Activated CD8-positive, alpha-beta memory T cell treated with anti-CD3 and anti-CD28 coated beads, Interleukin-2, amount 10 ng/mL, durations not matched to agents 7 days and 5 days (primary cell): ENCODE measurements at regions not wholly inside any gene's neighbourhood (a gene's known extent, or its start where the extent isn't known, plus 50 kb on each side); places are given as distances from the start of the nearest gene placed in this dataset.
"Not testable (repeated sequence)": the region's sequence is repeated elsewhere in the genome, so short reads cannot be mapped to it uniquely, and the experiment has no call there.

Source experiments
- ATAC-seq: fragments of 150-1000 bp; cut with Tn5 transposase; one replicate; pipeline ENCODE4 v1.10.0; 2021; ENCODE audit warnings: moderate library complexity
- CTCF ChIA-PET: fragments of 350-600 bp; sonication (Branson Sonifier 250); formaldehyde crosslinking; loops from one replicate; lab custom pipeline; 2021; ENCODE audit warnings: antibody characterized with exemption; lab: Charles Lee
- DNase-seq: peaks from one replicate; pipeline ENCODE4 v3.0.0-alpha.2; 2020
- H3K27ac Mint-ChIP-seq: one replicate; pipeline ENCODE4 v1.8.0; 2021; ENCODE audit warnings: mild to moderate bottlenecking, mixed read lengths
- H3K27me3 Mint-ChIP-seq: one replicate; pipeline ENCODE4 v1.8.0; 2021; ENCODE audit warnings: mixed read lengths
- H3K36me3 Mint-ChIP-seq: one replicate; pipeline ENCODE4 v1.8.0; 2021; ENCODE audit warnings: mild to moderate bottlenecking, mixed read lengths
- H3K4me1 Mint-ChIP-seq: one replicate; pipeline ENCODE4 v1.8.0; 2021; ENCODE audit warnings: mixed read lengths
- H3K4me3 Mint-ChIP-seq: one replicate; pipeline ENCODE4 v1.8.0; 2021; ENCODE audit warnings: mild to moderate bottlenecking, moderate library complexity, mixed read lengths
- H3K9me3 Mint-ChIP-seq: one replicate; pipeline ENCODE4 v1.8.0; 2022; ENCODE audit warnings: low read depth, mixed read lengths

DNA sequence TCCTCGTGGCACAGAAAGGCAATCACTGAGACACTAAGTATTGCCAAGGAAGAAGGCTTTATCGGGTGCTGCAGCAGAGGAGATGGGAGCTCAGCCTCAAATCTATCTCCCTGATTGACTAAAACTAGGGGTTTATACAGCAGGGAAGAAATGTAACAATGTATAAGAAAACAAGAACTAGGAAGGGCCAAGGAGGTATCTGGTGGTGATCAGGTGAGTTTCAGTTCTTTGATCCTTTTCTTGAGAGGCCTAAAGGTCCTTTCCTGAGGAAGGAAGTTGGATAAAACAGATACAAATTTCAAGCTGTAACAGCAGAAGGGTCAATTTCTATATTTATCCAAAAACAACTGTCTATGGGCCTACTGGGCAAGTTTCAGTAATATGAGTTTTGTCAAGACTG is 212.4 kb downstream of the COPRS start:
- CTCF ChIA-PET = no interaction called here
- Mint-ChIP-seq H3K27ac (no peak overlapping the region), H3K4me1 (no peaks in the 10 kb centered on the region), H3K36me3 (no peaks in the 10 kb centered on the region), H3K27me3 (peaks cover 18% of the 10 kb centered on the region), H3K9me3 (peaks cover 3% of the 10 kb centered on the region), H3K4me3 (no peak overlapping the region)
- ATAC-seq (no peak), DNase-seq (no peak)

DNA sequence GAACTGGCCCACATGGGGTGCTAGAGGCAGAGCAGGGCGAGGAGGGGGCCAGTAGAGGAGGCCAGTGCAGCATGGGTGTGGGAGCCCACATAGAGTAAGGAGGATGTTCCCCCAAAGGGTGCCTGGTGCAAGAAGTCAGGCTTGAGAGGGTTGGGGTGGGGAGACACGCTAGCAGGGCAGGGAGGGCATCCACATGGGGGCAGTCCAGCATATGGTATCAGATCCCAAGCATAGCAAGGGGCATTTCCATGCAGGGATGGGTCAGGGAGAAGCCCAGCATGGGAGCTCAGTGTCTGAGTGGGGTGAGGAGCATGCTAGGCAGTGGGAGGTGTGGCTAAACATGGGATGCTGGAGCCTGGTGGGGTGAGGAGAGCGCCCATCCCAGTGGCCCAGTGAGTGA is 213.7 kb downstream of the COPRS start:
- no peak overlapping the region for H3K27ac Mint-ChIP-seq
- ATAC-seq (no peak), DNase-seq (no peak)
- H3K4me3 Mint-ChIP-seq = no peak overlapping the region
- no peaks in the 10 kb centered on the region for H3K36me3 Mint-ChIP-seq
- H3K4me1 Mint-ChIP-seq = no peaks in the 10 kb centered on the region
- peaks cover 3% of the 10 kb centered on the region for H3K9me3 Mint-ChIP-seq
- CTCF ChIA-PET = no interaction called here
- H3K27me3 Mint-ChIP-seq = peaks cover 8% of the 10 kb centered on the region

DNA sequence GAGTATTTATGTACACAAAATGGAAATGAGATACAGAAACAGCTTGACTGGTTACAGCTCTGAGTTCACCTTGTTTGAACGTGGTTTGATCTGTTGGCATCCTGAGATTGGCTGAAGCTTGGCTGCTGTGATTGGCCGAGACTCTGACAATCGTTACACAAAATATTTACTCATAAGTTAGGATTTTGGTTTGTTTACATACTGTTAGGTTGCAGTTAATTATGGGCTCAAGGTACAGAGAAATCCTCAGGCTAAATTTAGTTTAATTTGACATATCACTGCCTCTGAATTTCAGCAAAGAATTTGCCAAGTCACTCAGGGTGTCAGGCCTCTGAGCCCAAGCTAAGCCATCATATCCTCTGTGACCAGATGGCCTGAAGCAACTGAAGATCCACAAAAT is 227.3 kb downstream of the COPRS start:
- no peaks in the 10 kb centered on the region for H3K9me3 Mint-ChIP-seq
- H3K27ac Mint-ChIP-seq = no peak overlapping the region
- H3K36me3 Mint-ChIP-seq = no peaks in the 10 kb centered on the region
- CTCF ChIA-PET = no interaction called here
- no peak overlapping the region for H3K4me3 Mint-ChIP-seq
- DNase-seq (no peak), ATAC-seq (no peak)
- no peaks in the 10 kb centered on the region for H3K4me1 Mint-ChIP-seq
- peaks cover 39% of the 10 kb centered on the region for H3K27me3 Mint-ChIP-seq

DNA sequence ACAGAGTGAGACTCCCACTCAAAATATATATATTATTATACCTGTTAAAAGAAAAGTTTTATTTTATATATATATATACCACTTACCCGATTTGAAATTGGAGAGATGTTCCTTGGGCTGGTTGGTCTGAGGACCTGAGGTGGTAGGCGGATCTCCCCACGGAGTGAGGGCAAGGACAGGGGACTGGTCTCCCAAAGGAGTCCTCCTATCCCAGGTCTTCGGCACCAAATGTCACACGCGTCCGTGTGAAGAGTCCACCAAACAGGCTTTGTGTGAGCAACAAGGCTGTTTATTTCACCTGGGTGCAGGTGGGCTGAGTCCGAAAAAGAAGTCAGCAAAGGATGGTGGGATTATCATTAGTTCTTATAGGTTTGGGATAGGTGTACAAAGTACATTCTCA is 228.2 kb downstream of the COPRS start:
- H3K4me3 Mint-ChIP-seq, DNase-seq, H3K9me3 Mint-ChIP-seq, CTCF ChIA-PET, ATAC-seq, H3K4me1 Mint-ChIP-seq, H3K36me3 Mint-ChIP-seq, H3K27ac Mint-ChIP-seq: not testable (repeated sequence)
- H3K27me3 Mint-ChIP-seq = peaks cover 37% of the 10 kb centered on the region

DNA sequence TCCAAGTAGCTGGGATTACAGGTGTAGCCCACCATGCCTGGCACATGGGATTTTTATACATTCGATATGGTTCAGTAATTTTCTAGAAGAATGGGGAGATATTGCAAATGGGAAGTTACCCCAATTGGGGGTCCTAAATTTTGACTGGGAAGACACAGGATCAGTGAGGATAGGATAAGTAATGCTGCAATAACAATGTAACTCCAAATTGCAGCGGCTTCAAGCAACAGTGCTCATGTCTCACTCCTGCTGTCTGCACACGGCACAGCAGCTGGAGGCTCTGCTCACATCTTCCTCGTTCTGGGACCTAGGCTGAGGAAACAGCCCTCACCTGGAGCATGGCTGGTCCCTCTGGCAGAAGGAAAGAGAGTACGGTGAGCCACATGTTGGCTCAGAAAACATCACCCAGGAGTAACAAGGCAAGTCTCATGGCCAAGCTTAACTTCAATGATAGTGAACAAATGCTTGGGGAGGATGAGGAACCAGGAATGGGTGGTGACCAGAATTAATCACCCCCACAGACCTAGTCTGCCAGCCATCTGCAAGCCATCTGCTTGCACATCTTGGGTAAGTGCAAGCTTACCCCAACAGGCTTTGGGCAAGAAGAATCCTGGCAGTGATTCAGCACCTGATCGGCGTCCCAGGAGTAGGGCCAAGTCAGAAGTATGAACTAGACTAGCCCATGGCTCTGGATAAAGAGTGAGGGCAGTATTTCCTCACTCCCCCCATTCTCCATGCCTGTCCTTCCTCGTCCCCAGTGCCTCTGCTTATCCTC is 229.2 kb downstream of the COPRS start:
- H3K4me3 Mint-ChIP-seq = no peak overlapping the region
- no peaks in the 10 kb centered on the region for H3K4me1 Mint-ChIP-seq
- H3K9me3 Mint-ChIP-seq = no peaks in the 10 kb centered on the region
- H3K36me3 Mint-ChIP-seq = no peaks in the 10 kb centered on the region
- H3K27ac Mint-ChIP-seq = no peak overlapping the region
- CTCF ChIA-PET = no interaction called here
- DNase-seq (no peak), ATAC-seq (no peak)
- H3K27me3 Mint-ChIP-seq = peaks cover 34% of the 10 kb centered on the region

DNA sequence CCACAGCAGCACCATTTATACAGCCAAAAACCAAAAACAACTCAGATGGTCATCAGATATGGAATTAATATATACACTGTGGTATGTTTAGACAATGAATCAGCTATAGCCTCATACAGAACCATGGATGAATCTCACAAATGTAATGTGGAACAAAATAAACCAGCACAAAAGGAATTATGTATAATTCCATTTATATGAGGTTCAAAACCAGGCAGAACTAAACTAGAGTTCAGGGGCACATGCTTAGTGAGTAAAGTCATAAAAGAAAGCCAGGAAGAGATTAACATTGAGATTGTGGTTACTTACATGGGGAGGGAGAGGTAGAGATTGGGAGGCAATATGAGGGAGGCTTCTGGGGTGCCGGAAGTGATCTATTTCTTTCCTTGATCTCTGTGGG is 231.1 kb downstream of the COPRS start:
- peaks cover 3% of the 10 kb centered on the region for H3K36me3 Mint-ChIP-seq
- DNase-seq = no peak
- no peak for ATAC-seq
- peaks cover 2% of the 10 kb centered on the region for H3K4me1 Mint-ChIP-seq
- CTCF ChIA-PET = no interaction called here
- peaks cover 31% of the 10 kb centered on the region for H3K27me3 Mint-ChIP-seq
- H3K4me3 Mint-ChIP-seq = no peak overlapping the region
- H3K9me3 Mint-ChIP-seq = peaks cover 6% of the 10 kb centered on the region
- no peak overlapping the region for H3K27ac Mint-ChIP-seq

DNA sequence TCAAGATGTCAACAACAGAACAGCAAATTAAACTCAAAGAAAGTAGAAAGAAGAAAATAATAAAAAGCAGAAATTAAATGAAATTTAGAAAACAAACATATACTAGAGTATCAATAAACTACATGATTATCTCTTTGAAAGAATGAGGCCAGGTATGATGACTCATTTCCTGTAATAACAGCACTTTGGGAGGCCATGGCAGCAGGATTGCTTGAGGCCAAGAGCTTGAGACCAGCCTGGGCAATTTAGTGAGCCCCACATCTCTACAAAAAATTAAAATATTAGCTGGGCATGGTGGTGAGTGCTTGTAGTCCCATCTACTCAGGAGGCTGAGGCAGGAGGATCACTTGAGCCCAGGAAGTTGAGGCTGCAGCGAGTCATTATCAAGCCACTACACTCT is 232.5 kb downstream of the RAB11FIP4 start:
- Mint-ChIP-seq H3K27ac (no peak overlapping the region), H3K4me3 (no peak overlapping the region), H3K36me3 (peaks cover 3% of the 10 kb centered on the region), H3K9me3 (peaks cover 6% of the 10 kb centered on the region), H3K4me1 (peaks cover 2% of the 10 kb centered on the region), H3K27me3 (peaks cover 30% of the 10 kb centered on the region)
- ATAC-seq (no peak), DNase-seq (no peak)
- CTCF ChIA-PET = no interaction called here

DNA sequence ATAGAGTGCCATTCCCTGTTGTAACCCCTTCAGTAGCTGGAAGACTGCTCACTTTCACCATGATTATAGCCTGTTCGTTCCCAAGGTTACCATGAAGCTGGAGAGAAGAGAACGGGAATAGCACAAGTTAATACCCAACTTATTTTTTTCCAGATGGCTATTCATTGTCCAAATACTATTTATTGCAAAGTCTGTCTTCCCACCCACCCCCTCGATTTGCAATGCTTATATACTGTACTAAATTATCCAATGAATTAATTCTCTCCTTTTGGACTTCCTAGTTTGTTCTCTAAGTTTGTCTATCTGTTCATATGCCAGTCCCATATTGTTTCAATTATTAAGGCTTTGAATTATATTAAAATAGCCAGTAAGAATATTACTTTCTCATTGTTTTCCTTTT is 231.0 kb downstream of the RAB11FIP4 start:
- CTCF ChIA-PET = interaction anchor here (1.4 kb wide), 1 partner anchor 20 kb away, joined by 3 read pairs; no protein-coding TSS in a partner anchor
- ATAC-seq (no peak), DNase-seq (no peak)
- H3K4me3 Mint-ChIP-seq = no peak overlapping the region
- peaks cover 6% of the 10 kb centered on the region for H3K9me3 Mint-ChIP-seq
- no peak overlapping the region for H3K27ac Mint-ChIP-seq
- H3K36me3 Mint-ChIP-seq = peaks cover 3% of the 10 kb centered on the region
- H3K27me3 Mint-ChIP-seq = peaks cover 24% of the 10 kb centered on the region
- peaks cover 2% of the 10 kb centered on the region for H3K4me1 Mint-ChIP-seq

DNA sequence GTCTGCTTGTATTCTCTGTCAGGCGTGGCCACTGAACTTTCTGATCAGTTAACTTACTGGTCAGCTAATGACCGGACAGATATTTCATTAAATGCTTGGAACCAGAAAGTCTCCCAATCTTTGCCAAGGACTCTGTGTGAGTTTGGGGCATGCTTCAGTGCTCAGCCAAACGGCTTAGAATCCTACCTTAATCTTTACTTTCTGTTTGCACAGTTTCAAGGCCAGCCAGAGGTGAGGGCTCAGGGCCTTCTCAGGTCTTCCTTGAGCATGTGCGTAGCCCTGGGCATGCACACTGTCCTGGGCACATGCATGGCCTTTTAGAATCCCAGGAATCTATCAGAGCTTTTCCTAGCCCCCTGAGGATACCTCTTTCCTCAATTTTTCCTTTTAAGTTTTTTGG is 230.1 kb downstream of the RAB11FIP4 start:
- Mint-ChIP-seq H3K9me3 (peaks cover 6% of the 10 kb centered on the region), H3K36me3 (peaks cover 3% of the 10 kb centered on the region), H3K27me3 (peaks cover 19% of the 10 kb centered on the region), H3K4me1 (peaks cover 2% of the 10 kb centered on the region), H3K27ac (no peak overlapping the region), H3K4me3 (no peak overlapping the region)
- CTCF ChIA-PET = interaction anchor here (1.4 kb wide), 1 partner anchor 19 kb away, joined by 3 read pairs; no protein-coding TSS in a partner anchor
- no peak for DNase-seq
- ATAC-seq = no peak

DNA sequence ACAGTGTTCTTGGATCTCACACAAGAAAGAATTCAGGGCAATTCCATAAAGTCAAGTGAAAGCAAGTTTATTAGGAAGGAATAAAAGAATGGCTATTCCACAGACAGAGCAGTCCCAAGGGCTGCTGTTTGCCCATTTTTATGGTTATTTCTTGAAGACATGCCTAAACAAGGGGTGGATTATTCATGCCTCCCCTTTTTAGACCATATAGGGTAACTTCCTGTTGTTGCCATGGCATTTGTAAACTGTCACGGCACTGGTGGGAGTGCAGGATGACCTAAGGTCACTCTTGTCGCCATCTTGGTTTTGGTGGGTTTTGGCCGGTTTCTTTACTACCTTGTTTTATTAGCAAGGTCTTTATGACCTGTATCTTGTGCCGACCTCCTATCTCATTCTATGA is 219.6 kb downstream of the RAB11FIP4 start:
- ATAC-seq, H3K36me3 Mint-ChIP-seq, H3K27ac Mint-ChIP-seq, CTCF ChIA-PET, H3K9me3 Mint-ChIP-seq, H3K4me3 Mint-ChIP-seq, H3K4me1 Mint-ChIP-seq, DNase-seq: not testable (repeated sequence)
- peaks cover 10% of the 10 kb centered on the region for H3K27me3 Mint-ChIP-seq

DNA sequence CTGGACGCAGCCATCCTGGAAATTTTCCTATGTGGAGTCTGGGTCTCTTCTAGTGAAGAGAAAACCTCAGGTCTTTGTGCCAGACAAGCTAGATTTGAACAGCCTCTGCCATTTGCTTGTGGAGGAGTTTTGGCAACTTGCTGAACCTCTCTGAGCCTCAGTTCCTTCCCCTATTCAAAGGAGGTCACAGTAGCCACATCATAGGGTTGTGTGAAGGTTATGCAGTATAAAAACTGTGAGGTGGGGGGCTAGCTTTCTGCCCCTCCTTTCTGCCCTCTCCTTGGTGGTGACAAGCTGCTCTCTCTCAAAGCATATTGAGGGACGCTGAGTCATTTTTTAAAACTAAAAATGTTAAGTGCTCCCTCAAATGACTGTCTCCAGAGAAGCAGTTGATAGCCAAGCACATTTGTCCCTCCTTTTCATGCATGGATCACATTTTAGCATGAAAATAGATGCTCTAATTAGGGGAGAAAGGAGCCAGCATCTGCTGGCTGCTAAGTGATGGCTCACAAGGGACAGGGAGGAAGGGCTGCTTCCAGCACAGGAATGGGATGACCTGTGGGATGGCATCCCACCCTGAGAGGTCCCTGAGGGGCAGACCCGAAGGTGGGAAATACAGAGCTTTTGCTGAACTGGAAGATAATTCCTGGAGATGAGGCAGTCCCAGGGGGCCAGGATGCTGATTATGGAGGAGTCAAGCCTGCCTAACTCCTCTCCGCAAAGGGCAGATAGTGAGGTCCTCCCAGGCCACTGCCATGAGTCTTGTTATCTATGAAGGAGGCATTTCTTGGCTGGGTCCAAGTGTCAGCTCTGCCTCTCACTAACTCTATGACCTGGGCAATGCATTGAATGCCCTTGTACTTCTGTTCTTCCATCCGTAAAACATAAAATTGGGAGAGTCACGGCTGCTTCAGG is 218.8 kb downstream of the RAB11FIP4 start:
- H3K4me3 Mint-ChIP-seq = no peak overlapping the region
- no peak for ATAC-seq
- no peaks in the 10 kb centered on the region for H3K36me3 Mint-ChIP-seq
- H3K27me3 Mint-ChIP-seq = peaks cover 13% of the 10 kb centered on the region
- DNase-seq = no peak
- no peak overlapping the region for H3K27ac Mint-ChIP-seq
- H3K4me1 Mint-ChIP-seq = peaks cover 4% of the 10 kb centered on the region
- H3K9me3 Mint-ChIP-seq = no peaks in the 10 kb centered on the region
- CTCF ChIA-PET = no interaction called here

DNA sequence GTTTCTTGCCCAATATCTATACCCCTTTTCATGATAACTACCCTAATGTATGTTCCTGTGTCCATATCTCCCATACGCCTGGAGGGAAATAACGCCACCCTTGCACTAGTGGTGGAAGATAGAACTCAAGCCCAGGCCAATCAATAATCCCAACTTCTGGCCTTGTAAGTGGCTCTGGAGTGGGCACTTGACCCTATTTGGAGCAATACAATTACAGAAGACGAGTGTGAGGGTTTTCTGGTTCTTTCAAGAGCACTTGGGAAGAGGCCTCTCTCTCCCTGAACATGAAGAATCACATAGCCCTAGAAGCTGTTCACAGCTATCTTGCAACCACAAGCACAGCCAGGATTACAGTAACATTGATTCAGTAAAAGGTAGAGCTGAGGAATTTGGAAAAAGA is 217.9 kb downstream of the RAB11FIP4 start:
- CTCF ChIA-PET = no interaction called here
- H3K27me3 Mint-ChIP-seq = peaks cover 10% of the 10 kb centered on the region
- ATAC-seq = no peak

DNA sequence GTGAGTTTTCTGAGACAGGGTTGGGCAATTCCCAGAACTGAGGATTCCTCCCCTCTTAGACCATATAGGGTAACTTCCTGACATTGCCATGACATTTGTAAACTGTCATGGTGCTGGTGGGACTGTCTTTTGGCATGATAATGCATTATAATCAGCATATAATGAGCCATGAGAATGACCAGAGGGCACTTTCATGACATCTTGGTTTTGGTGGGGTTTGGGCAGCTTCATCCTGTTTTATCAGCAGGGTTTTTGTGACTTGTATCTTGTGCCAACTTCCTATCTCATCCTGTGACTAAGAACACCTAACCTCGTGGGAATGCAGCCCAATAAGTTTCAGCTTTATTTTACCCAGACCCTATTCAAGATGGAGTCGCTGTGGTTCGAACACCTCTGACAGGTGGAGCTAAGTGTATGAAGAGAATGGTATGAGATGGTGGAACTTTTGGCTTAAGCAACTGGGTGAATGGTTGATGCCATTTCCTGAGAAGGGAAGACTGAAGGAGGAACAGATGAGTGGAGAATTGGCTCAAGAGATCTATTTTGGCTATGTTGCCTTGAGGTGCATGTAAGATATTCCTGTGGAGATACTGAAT is 217.3 kb downstream of the RAB11FIP4 start:
- H3K9me3 Mint-ChIP-seq = no peaks in the 10 kb centered on the region
- H3K27me3 Mint-ChIP-seq = peaks cover 13% of the 10 kb centered on the region
- CTCF ChIA-PET = no interaction called here
- H3K4me1 Mint-ChIP-seq = peaks cover 4% of the 10 kb centered on the region
- no peaks in the 10 kb centered on the region for H3K36me3 Mint-ChIP-seq
- peak; percentile 2 for DNase-seq
- H3K27ac Mint-ChIP-seq = no peak overlapping the region
- no peak for ATAC-seq
- H3K4me3 Mint-ChIP-seq = no peak overlapping the region

More for the DNA sequence above, 217.9 kb downstream of the RAB11FIP4 start:
- Mint-ChIP-seq H3K9me3 (no peaks in the 10 kb centered on the region), H3K4me1 (peaks cover 4% of the 10 kb centered on the region), H3K27ac (no peak overlapping the region), H3K36me3 (no peaks in the 10 kb centered on the region), H3K4me3 (no peak overlapping the region)
- DNase-seq = peak; percentile 4
